ENCODE measurements at regions not wholly inside any gene's neighbourhood (a gene's known extent, or its start where the extent isn't known, plus 50 kb on each side); places are given as distances from the start of the nearest gene placed in this dataset.

GRCh38 chr3:164539215-164539614 is 539.1 kb downstream of the SI start:
- ATAC-seq (no peak), DNase-seq (no peak)
- H3K27me3 ChIP-seq: no peaks in the 10 kb centered on the region
- peaks cover 0 to 4% (median 0%) of the 10 kb centered on the region in 12 donors for H3K9me3 ChIP-seq
- H3K36me3 ChIP-seq: no peaks in the 10 kb centered on the region
- WGBS, 4 donors: 41 to 47% (median 45%) methylated on average over 2 of the region's 2 CpGs
- H3K4me3 ChIP-seq: no peak overlapping the region
- no peak for TF ChIP-seq POLR2A (IDR thresholded peaks at IDR 0.05)
- TF ChIP-seq CTCF (IDR thresholded peaks at IDR 0.05): no peak
- no peaks in the 10 kb centered on the region for H3K4me1 ChIP-seq
- intact Hi-C loops (cut with DNase I): no loop called here
- H3K27ac ChIP-seq: no peak overlapping the region

- intact Hi-C loops (cut with DNase I): no loop called here
- no peaks in the 10 kb centered on the region for H3K4me1 ChIP-seq
- no peaks in the 10 kb centered on the region for H3K27me3 ChIP-seq
- no peaks in the 10 kb centered on the region for H3K36me3 ChIP-seq
- no peak for DNase-seq
- no peak for ATAC-seq
- no peak overlapping the region for H3K27ac ChIP-seq
- no peak overlapping the region for H3K4me3 ChIP-seq
- TF ChIP-seq POLR2A (IDR thresholded peaks at IDR 0.05) (no peak), CTCF (IDR thresholded peaks at IDR 0.05) (no peak)
- peaks cover 0 to 4% (median 0%) of the 10 kb centered on the region in 12 donors for H3K9me3 ChIP-seq
Measured at GRCh38 chr3:164537485-164537884, 540.8 kb downstream of the SI start.

- intact Hi-C loops (cut with DNase I): no loop called here
- DNase-seq (no peak), ATAC-seq (no peak)
- H3K4me3 ChIP-seq: no peak overlapping the region
- no peak overlapping the region for H3K27ac ChIP-seq
- no peaks in the 10 kb centered on the region for H3K4me1 ChIP-seq
- TF ChIP-seq POLR2A (IDR thresholded peaks at IDR 0.05) (no peak), CTCF (IDR thresholded peaks at IDR 0.05) (no peak)
- H3K36me3 ChIP-seq: no peaks in the 10 kb centered on the region
- H3K27me3 ChIP-seq: no peaks in the 10 kb centered on the region
- 82 to 90% (median 86%) methylated on average over 3 of the region's 3 CpGs for WGBS, 4 donors
- H3K9me3 ChIP-seq: peaks cover 0 to 2% (median 0%) of the 10 kb centered on the region in 12 donors
Measured at GRCh38 chr3:164533275-164533674, 545.0 kb downstream of the SI start.

GRCh38 chr3:164526250-164526649 is 552.0 kb downstream of the SI start:
- no peak for TF ChIP-seq CTCF (IDR thresholded peaks at IDR 0.05)
- TF ChIP-seq POLR2A (IDR thresholded peaks at IDR 0.05): no peak
- Histone ChIP-seq H3K27ac (no peak overlapping the region), H3K27me3 (no peaks in the 10 kb centered on the region), H3K4me3 (no peak overlapping the region), H3K9me3 (peaks cover 0 to 7% (median 0%) of the 10 kb centered on the region in 12 donors), H3K4me1 (no peaks in the 10 kb centered on the region), H3K36me3 (no peaks in the 10 kb centered on the region)
- ATAC-seq (no peak), DNase-seq (no peak)
- 65 to 82% (median 67%) methylated on average over 2 of the region's 2 CpGs for WGBS, 4 donors
- intact Hi-C loops (cut with DNase I): no loop called here

All from heart left ventricle (tissue), 16 donors.